ENCODE measurements at regions not wholly inside any gene's neighbourhood (a gene's known extent, or its start where the extent isn't known, plus 50 kb on each side); places are given as distances from the start of the nearest gene placed in this dataset.

GRCh38 chr20:22511943-22512910 is 72.1 kb downstream of the FOXA2 start:
- intact Hi-C loops (cut with DNase I): no loop called here
- TF ChIP-seq CTCF (IDR thresholded peaks at IDR 0.05): no peak
- peaks cover 4 to 5% (median 4%) of the 10 kb centered on the region in 3 donors for H3K27me3 ChIP-seq (ENCODE audit: insufficient read depth in 3 of 3, low read length in 2 of 3)

GRCh38 chr20:22509843-22510147 is 74.6 kb downstream of the FOXA2 start:
- Histone ChIP-seq H3K27ac (no peak overlapping the region), H3K4me3 (no peak overlapping the region), H3K4me1 (no peaks in the 10 kb centered on the region), H3K9me3 (no peaks in the 10 kb centered on the region), H3K36me3 (ENCODE audit: insufficient read depth in 1 of 2, low read depth in 1 of 2) (no peaks in the 10 kb centered on the region), H3K27me3 (ENCODE audit: insufficient read depth in 3 of 3, low read length in 2 of 3) (peaks cover 4 to 5% (median 5%) of the 10 kb centered on the region in 3 donors)
- 66 to 71% (median 69%) methylated on average over 3 of the region's 3 CpGs for WGBS, 3 donors
- DNase-seq: no peak
- intact Hi-C loops (cut with DNase I): no loop called here
- no peak for ATAC-seq
- no peak for TF ChIP-seq CTCF (IDR thresholded peaks at IDR 0.05)

More at GRCh38 chr20:22511943-22512910, 72.1 kb downstream of the FOXA2 start:
- ATAC-seq: no peak
- DNase-seq: no peak
- no peak overlapping the region for H3K27ac ChIP-seq
- no peak overlapping the region for H3K4me3 ChIP-seq
- WGBS, 3 donors: 40 to 47% (median 47%) methylated on average over 17 of the region's 17 CpGs
- H3K9me3 ChIP-seq: no peaks in the 10 kb centered on the region
- H3K36me3 ChIP-seq (ENCODE audit: insufficient read depth in 1 of 2, low read depth in 1 of 2): no peaks in the 10 kb centered on the region
- no peaks in the 10 kb centered on the region for H3K4me1 ChIP-seq

- no peak for TF ChIP-seq CTCF (IDR thresholded peaks at IDR 0.05)
- no peak overlapping the region for H3K27ac ChIP-seq
- no peaks in the 10 kb centered on the region for H3K36me3 ChIP-seq (ENCODE audit: insufficient read depth in 1 of 2, low read depth in 1 of 2)
- no peaks in the 10 kb centered on the region for H3K9me3 ChIP-seq
- no peak overlapping the region for H3K4me3 ChIP-seq
- no peak for ATAC-seq
- H3K27me3 ChIP-seq (ENCODE audit: insufficient read depth in 3 of 3, low read length in 2 of 3): peaks cover 4 to 5% (median 5%) of the 10 kb centered on the region in 3 donors
- DNase-seq: no peak
- intact Hi-C loops (cut with DNase I): no loop called here
- 81 to 85% (median 83%) methylated on average over 7 of the region's 7 CpGs for WGBS, 3 donors
- no peaks in the 10 kb centered on the region for H3K4me1 ChIP-seq
Observed at GRCh38 chr20:22509090-22509842, 75.1 kb downstream of the FOXA2 start.

- no peak for DNase-seq
- Histone ChIP-seq H3K36me3 (ENCODE audit: insufficient read depth in 1 of 2, low read depth in 1 of 2) (no peaks in the 10 kb centered on the region), H3K9me3 (no peaks in the 10 kb centered on the region), H3K4me1 (no peaks in the 10 kb centered on the region), H3K27ac (no peak overlapping the region), H3K27me3 (ENCODE audit: insufficient read depth in 3 of 3, low read length in 2 of 3) (peaks cover 4 to 5% (median 5%) of the 10 kb centered on the region in 3 donors), H3K4me3 (no peak overlapping the region)
- intact Hi-C loops (cut with DNase I): no loop called here
- 60 to 73% (median 68%) methylated on average over 7 of the region's 7 CpGs for WGBS, 3 donors
- no peak for ATAC-seq
- no peak for TF ChIP-seq CTCF (IDR thresholded peaks at IDR 0.05)
Observed at GRCh38 chr20:22508426-22508825, 75.9 kb downstream of the FOXA2 start.
